EH (cell line): ENCODE measurements at regions not wholly inside any gene's neighbourhood (a gene's known extent, or its start where the extent isn't known, plus 50 kb on each side); places are given as distances from the start of the nearest gene placed in this dataset.

ENCODE experiments used
- DNase-seq: peaks from one replicate; pipeline ENCODE4 v3.0.0-alpha.2; 2015; ENCODE audit warnings: low read depth

- no peak for DNase-seq
These were observed 383.2 kb upstream of the KCNMB2 start for GRCh38 chr3:178152988-178153387.

- DNase-seq = no peak
These were observed 380.7 kb upstream of the KCNMB2 start for GRCh38 chr3:178155521-178155920.

GRCh38 chr3:178156301-178156700 is 379.9 kb upstream of the KCNMB2 start:
- DNase-seq = no peak

GRCh38 chr3:178159691-178160220 is 376.5 kb upstream of the KCNMB2 start:
- no peak for DNase-seq

- DNase-seq = no peak
These were observed 366.8 kb upstream of the KCNMB2 start for GRCh38 chr3:178169421-178169820.

GRCh38 chr3:178170698-178171535 is 365.3 kb upstream of the KCNMB2 start:
- DNase-seq = peak; percentile 85

GRCh38 chr3:178172121-178172520 is 364.1 kb upstream of the KCNMB2 start:
- DNase-seq = no peak

GRCh38 chr3:178174201-178174915 is 361.9 kb upstream of the KCNMB2 start:
- peak; percentile 48 for DNase-seq

- no peak for DNase-seq
These were observed 355.1 kb upstream of the KCNMB2 start for GRCh38 chr3:178181088-178181487.

- no peak for DNase-seq
These were observed 354.5 kb upstream of the KCNMB2 start for GRCh38 chr3:178181784-178182183.

GRCh38 chr3:178182337-178182779 is 353.9 kb upstream of the KCNMB2 start:
- no peak for DNase-seq

GRCh38 chr3:178184833-178185232 is 351.4 kb upstream of the KCNMB2 start:
- DNase-seq = no peak

- no peak for DNase-seq
These were observed 349.6 kb upstream of the KCNMB2 start for GRCh38 chr3:178186666-178187065.

- DNase-seq = no peak
These were observed 346.4 kb upstream of the KCNMB2 start for GRCh38 chr3:178189854-178190253.

GRCh38 chr3:178193846-178194245 is 342.4 kb upstream of the KCNMB2 start:
- no peak for DNase-seq

- no peak for DNase-seq
These were observed 341.7 kb upstream of the KCNMB2 start for GRCh38 chr3:178194539-178194938.

- peak; percentile 78 for DNase-seq
These were observed 340.4 kb upstream of the KCNMB2 start for GRCh38 chr3:178195824-178196223.

GRCh38 chr3:178198329-178198728 is 337.9 kb upstream of the KCNMB2 start:
- peak; percentile 64 for DNase-seq

- DNase-seq = no peak
These were observed 335.9 kb upstream of the KCNMB2 start for GRCh38 chr3:178200316-178200715.

GRCh38 chr3:178201714-178202113 is 334.5 kb upstream of the KCNMB2 start:
- no peak for DNase-seq

- DNase-seq = no peak
These were observed 334.0 kb upstream of the KCNMB2 start for GRCh38 chr3:178202194-178202593.

GRCh38 chr3:178203165-178203564 is 333.1 kb upstream of the KCNMB2 start:
- peak; percentile 58 for DNase-seq

- peak; percentile 48 for DNase-seq
These were observed 332.6 kb upstream of the KCNMB2 start for GRCh38 chr3:178203650-178204049.
